ENCODE measurements at regions not wholly inside any gene's neighbourhood (a gene's known extent, or its start where the extent isn't known, plus 50 kb on each side); places are given as distances from the start of the nearest gene placed in this dataset.

DNA sequence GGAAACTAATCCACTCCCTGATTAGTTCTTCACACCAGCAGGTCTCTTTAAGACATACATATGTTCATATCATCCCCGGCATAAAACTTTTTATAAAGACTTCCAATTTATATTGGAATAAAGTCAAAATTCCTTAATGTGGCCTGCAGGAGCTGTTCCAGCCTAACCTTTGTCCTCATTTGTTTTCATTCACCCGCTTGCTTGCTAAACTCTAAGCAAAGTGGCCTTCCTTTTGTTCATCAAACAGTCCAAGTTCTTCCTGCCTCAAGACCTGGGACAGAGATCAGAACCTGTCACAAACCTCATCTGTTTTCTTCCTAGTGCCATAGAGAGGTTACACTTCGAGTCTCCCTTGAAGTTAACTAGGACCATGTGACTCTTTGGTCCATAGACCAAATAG lies 339.4 kb upstream of the ID2 start:
- Histone ChIP-seq H3K9me3 (ENCODE audit: control insufficient read depth in 1 of 2, insufficient read depth in 1 of 2, low read depth in 1 of 2, low read length in 2 of 2) (no peaks in the 10 kb centered on the region), H4K20me1 (ENCODE audit: insufficient read depth) (no peaks in the 10 kb centered on the region), H3K27ac (ENCODE audit: low read depth, low read length) (no peak overlapping the region), H3K9ac (ENCODE audit: low read length) (no peak overlapping the region), H3K27me3 (ENCODE audit: insufficient read depth, low read length) (no peaks in the 10 kb centered on the region), H3K9me2 (ENCODE audit: insufficient read depth) (no peaks in the 10 kb centered on the region), H3K79me2 (ENCODE audit: insufficient read depth, low read length) (no peaks in the 10 kb centered on the region), H3K4me2 (ENCODE audit: low read length) (no peak overlapping the region), H3K36me3 (ENCODE audit: control insufficient read depth in 1 of 2, insufficient read depth in 2 of 2, low read length in 2 of 2) (no peaks in the 10 kb centered on the region), H3K4me3 (replicated peaks in 1 of 2; ENCODE audit: low read depth in 1 of 2, low read length in 2 of 2) (no peak overlapping the region), H2AFZ (ENCODE audit: low read depth, low read length, poor library complexity, severe bottlenecking) (no peak overlapping the region), H3K4me1 (ENCODE audit: control insufficient read depth in 1 of 2, insufficient read depth in 2 of 2, low read length in 2 of 2) (no peaks in the 10 kb centered on the region)
- POLR2A ChIA-PET = no interaction called here
- BruUV-seq (replicated peaks) = no TSS peak
- RAD21 ChIA-PET (ENCODE audit: low non-redundant PET in 1 of 2, low total read pairs in 2 of 2, uncharacterized antibody in 2 of 2, unreplicated experiment in 2 of 2) = no interaction called here
- intact Hi-C loops (cut with micrococcal nuclease) = no loop called here
- CTCF ChIA-PET = no interaction called here
- DNase-seq (ENCODE audit: low read depth, low spot score) (no peak), ATAC-seq (no peak)
- TF ChIP-seq ELF1 (IDR thresholded peaks at IDR 0.05; ENCODE audit: borderline replicate concordance, low read depth) = no peak
- TF ChIP-seq SIN3A (IDR thresholded peaks at IDR 0.05; ENCODE audit: low read depth) = no peak
- no peak for TF ChIP-seq RAD21 (IDR thresholded peaks at IDR 0.05; ENCODE audit: low read depth)
- no peak for TF ChIP-seq EZH2 (IDR thresholded peaks at IDR 0.05)
- TF ChIP-seq POLR2AphosphoS5 (IDR thresholded peaks at IDR 0.05; ENCODE audit: low read depth, low read length) = no peak
- TF ChIP-seq REST (IDR thresholded peaks at IDR 0.05; ENCODE audit: low read depth) = no peak
- TF ChIP-seq, protein P1, sequence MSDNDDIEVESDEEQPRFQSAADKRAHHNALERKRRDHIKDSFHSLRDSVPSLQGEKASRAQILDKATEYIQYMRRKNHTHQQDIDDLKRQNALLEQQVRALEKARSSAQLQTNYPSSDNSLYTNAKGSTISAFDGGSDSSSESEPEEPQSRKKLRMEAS (IDR thresholded peaks at IDR 0.05) = no peak
- no peak for TF ChIP-seq CBX3 (IDR thresholded peaks at IDR 0.05; ENCODE audit: low read depth)
- TF ChIP-seq ZFX (IDR thresholded peaks at IDR 0.05) = no peak
- TF ChIP-seq SRF (IDR thresholded peaks at IDR 0.05; ENCODE audit: low read depth) = no peak
- TF ChIP-seq TCF7L2 (IDR thresholded peaks at IDR 0.05; ENCODE audit: borderline replicate concordance, extremely low read depth, insufficient read depth, insufficient read length) = no peak
- TF ChIP-seq YY1 (IDR thresholded peaks at IDR 0.05; ENCODE audit: extremely low read depth, insufficient replicate concordance, low read depth, low read length) = no peak
- TF ChIP-seq EGR1 (IDR thresholded peaks at IDR 0.05; ENCODE audit: low read depth) = no peak
- TF ChIP-seq, protein P2, sequence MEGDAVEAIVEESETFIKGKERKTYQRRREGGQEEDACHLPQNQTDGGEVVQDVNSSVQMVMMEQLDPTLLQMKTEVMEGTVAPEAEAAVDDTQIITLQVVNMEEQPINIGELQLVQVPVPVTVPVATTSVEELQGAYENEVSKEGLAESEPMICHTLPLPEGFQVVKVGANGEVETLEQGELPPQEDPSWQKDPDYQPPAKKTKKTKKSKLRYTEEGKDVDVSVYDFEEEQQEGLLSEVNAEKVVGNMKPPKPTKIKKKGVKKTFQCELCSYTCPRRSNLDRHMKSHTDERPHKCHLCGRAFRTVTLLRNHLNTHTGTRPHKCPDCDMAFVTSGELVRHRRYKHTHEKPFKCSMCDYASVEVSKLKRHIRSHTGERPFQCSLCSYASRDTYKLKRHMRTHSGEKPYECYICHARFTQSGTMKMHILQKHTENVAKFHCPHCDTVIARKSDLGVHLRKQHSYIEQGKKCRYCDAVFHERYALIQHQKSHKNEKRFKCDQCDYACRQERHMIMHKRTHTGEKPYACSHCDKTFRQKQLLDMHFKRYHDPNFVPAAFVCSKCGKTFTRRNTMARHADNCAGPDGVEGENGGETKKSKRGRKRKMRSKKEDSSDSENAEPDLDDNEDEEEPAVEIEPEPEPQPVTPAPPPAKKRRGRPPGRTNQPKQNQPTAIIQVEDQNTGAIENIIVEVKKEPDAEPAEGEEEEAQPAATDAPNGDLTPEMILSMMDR (IDR thresholded peaks at IDR 0.05 in 2 of 3, conservative IDR thresholded peaks at IDR 0.05 in 1 of 3; ENCODE audit: borderline replicate concordance in 1 of 3, insufficient read depth in 1 of 3, low read depth in 2 of 3, low read length in 2 of 3) = no peak
- TF ChIP-seq JUND (IDR thresholded peaks at IDR 0.05) = no peak
- TF ChIP-seq SP1 (IDR thresholded peaks at IDR 0.05; ENCODE audit: low read depth) = no peak
- no peak for TF ChIP-seq ZNF274 (IDR thresholded peaks at IDR 0.05; ENCODE audit: low read depth, low read length)
